ENCODE measurements at regions not wholly inside any gene's neighbourhood (a gene's known extent, or its start where the extent isn't known, plus 50 kb on each side); places are given as distances from the start of the nearest gene placed in this dataset.

GRCh38 chr3:28081533-28081947 is 159.9 kb upstream of the CMC1 start:
- Histone ChIP-seq H3K27me3 (no peaks in the 10 kb centered on the region), H3K4me3 (no peak overlapping the region), H3K27ac (no peak overlapping the region), H3K9me3 (no peaks in the 10 kb centered on the region), H3K4me1 (no peaks in the 10 kb centered on the region), H3K36me3 (no peaks in the 10 kb centered on the region)
- intact Hi-C loops (cut with DNase I; ENCODE audit: low total_unique reads): no loop called here
- in situ Hi-C loops (cut with MboI; ENCODE audit: low sequenced_read_pairs in 4 of 4): no loop called here
- DNase-seq (no peak), ATAC-seq (no peak)
- no peak for TF ChIP-seq CTCF (IDR thresholded peaks at IDR 0.05 in 4 of 5, conservative IDR thresholded peaks at IDR 0.05 in 1 of 5)
- TF ChIP-seq POLR2A (IDR thresholded peaks at IDR 0.05): no peak

GRCh38 chr3:28087591-28087990 is 153.8 kb upstream of the CMC1 start:
- Histone ChIP-seq H3K27ac (no peak overlapping the region), H3K36me3 (no peaks in the 10 kb centered on the region), H3K27me3 (no peaks in the 10 kb centered on the region), H3K4me3 (no peak overlapping the region), H3K9me3 (no peaks in the 10 kb centered on the region), H3K4me1 (no peaks in the 10 kb centered on the region)
- DNase-seq (no peak), ATAC-seq (no peak)
- intact Hi-C loops (cut with DNase I; ENCODE audit: low total_unique reads): no loop called here
- no peak for TF ChIP-seq CTCF (IDR thresholded peaks at IDR 0.05 in 4 of 5, conservative IDR thresholded peaks at IDR 0.05 in 1 of 5)
- TF ChIP-seq POLR2A (IDR thresholded peaks at IDR 0.05): no peak
- in situ Hi-C loops (cut with MboI; ENCODE audit: low sequenced_read_pairs in 4 of 4): no loop called here

GRCh38 chr3:28088811-28089526 is 152.4 kb upstream of the CMC1 start:
- intact Hi-C loops (cut with DNase I; ENCODE audit: low total_unique reads): no loop called here
- DNase-seq: no peak
- in situ Hi-C loops (cut with MboI; ENCODE audit: low sequenced_read_pairs in 4 of 4): no loop called here

GRCh38 chr3:28089527-28089897 is 151.9 kb upstream of the CMC1 start:
- Histone ChIP-seq H3K4me1 (no peaks in the 10 kb centered on the region), H3K27ac (no peak overlapping the region), H3K4me3 (no peak overlapping the region), H3K9me3 (no peaks in the 10 kb centered on the region), H3K36me3 (no peaks in the 10 kb centered on the region), H3K27me3 (no peaks in the 10 kb centered on the region)
- DNase-seq: no peak
- in situ Hi-C loops (cut with MboI; ENCODE audit: low sequenced_read_pairs in 4 of 4): no loop called here
- no peak for ATAC-seq
- intact Hi-C loops (cut with DNase I; ENCODE audit: low total_unique reads): no loop called here
- no peak for TF ChIP-seq CTCF (IDR thresholded peaks at IDR 0.05 in 4 of 5, conservative IDR thresholded peaks at IDR 0.05 in 1 of 5)
- no peak for TF ChIP-seq POLR2A (IDR thresholded peaks at IDR 0.05)

More at GRCh38 chr3:28088811-28089526, 152.4 kb upstream of the CMC1 start:
- ATAC-seq: no peak
- no peak overlapping the region for H3K4me3 ChIP-seq
- H3K27me3 ChIP-seq: no peaks in the 10 kb centered on the region
- no peak overlapping the region for H3K27ac ChIP-seq
- H3K36me3 ChIP-seq: no peaks in the 10 kb centered on the region
- H3K9me3 ChIP-seq: no peaks in the 10 kb centered on the region
- H3K4me1 ChIP-seq: no peaks in the 10 kb centered on the region
- TF ChIP-seq POLR2A (IDR thresholded peaks at IDR 0.05) (no peak), CTCF (IDR thresholded peaks at IDR 0.05 in 4 of 5, conservative IDR thresholded peaks at IDR 0.05 in 1 of 5) (no peak)

GRCh38 chr3:28099296-28099695 is 142.1 kb upstream of the CMC1 start:
- in situ Hi-C loops (cut with MboI; ENCODE audit: low sequenced_read_pairs in 4 of 4): no loop called here
- no peaks in the 10 kb centered on the region for H3K4me1 ChIP-seq
- TF ChIP-seq CTCF (IDR thresholded peaks at IDR 0.05 in 4 of 5, conservative IDR thresholded peaks at IDR 0.05 in 1 of 5): no peak
- no peak for DNase-seq
- no peaks in the 10 kb centered on the region for H3K27me3 ChIP-seq
- no peaks in the 10 kb centered on the region for H3K36me3 ChIP-seq
- H3K9me3 ChIP-seq: no peaks in the 10 kb centered on the region
- no peak overlapping the region for H3K27ac ChIP-seq
- no peak overlapping the region for H3K4me3 ChIP-seq
- ATAC-seq: no peak
- intact Hi-C loops (cut with DNase I; ENCODE audit: low total_unique reads): no loop called here

Measured in gastrocnemius medialis (tissue), 4 donors.